WTC11 (cell line): ENCODE measurements at regions not wholly inside any gene's neighbourhood (a gene's known extent, or its start where the extent isn't known, plus 50 kb on each side); places are given as distances from the start of the nearest gene placed in this dataset.

ENCODE experiments used
- ATAC-seq: fragments of 200-7000 bp; cut with Tn5 transposase; 2 replicates; pipeline ENCODE4 v1.10.0; 2021; ENCODE audit warnings: mild to moderate bottlenecking, moderate library complexity
- CTCF ChIA-PET: fragments of 300-600 bp; sonication (Branson Sonifier 250); formaldehyde crosslinking; loops from one replicate; lab custom pipeline; 2021; ENCODE audit warnings: antibody characterized with exemption; lab: Charles Lee
- POLR2A ChIA-PET: fragments of 350-600 bp; sonication (Branson Sonifier 250); formaldehyde crosslinking; loops from one replicate; lab custom pipeline; 2021; ENCODE audit warnings: antibody characterized with exemption; lab: Charles Lee
- DNase-seq: peaks from one replicate; pipeline ENCODE4 v3.0.0; 2021; ENCODE audit warnings: low spot score
- H3K27ac Mint-ChIP-seq: 2 replicates; pipeline ENCODE4 v1.8.0; 2021; ENCODE audit warnings: mixed read lengths
- H3K27me3 Mint-ChIP-seq: 2 replicates; pipeline ENCODE4 v1.8.0; 2021; ENCODE audit warnings: low read depth, mild to moderate bottlenecking, moderate library complexity, mixed read lengths
- H3K36me3 Mint-ChIP-seq: 2 replicates; pipeline ENCODE4 v1.8.0; 2021; ENCODE audit warnings: mixed read lengths
- H3K4me1 Mint-ChIP-seq: 2 replicates; pipeline ENCODE4 v1.8.0; 2022; ENCODE audit warnings: mixed read lengths
- H3K4me3 Mint-ChIP-seq: 2 replicates; pipeline ENCODE4 v1.8.0; 2021; ENCODE audit warnings: mild to moderate bottlenecking, moderate library complexity, mixed read lengths
- H3K9me3 Mint-ChIP-seq: 2 replicates; pipeline ENCODE4 v1.8.0; 2021; ENCODE audit warnings: mixed read lengths
- FOXJ3 ChIP-seq: sonication (generic); formaldehyde crosslinking; IDR thresholded peaks from 2 replicates; pipeline ENCODE4 v1.9.0; 2021; ENCODE audit warnings: missing genetic modification reagents, mild to moderate bottlenecking, borderline replicate concordance
- FOXP1 ChIP-seq: sonication (generic); formaldehyde crosslinking; IDR thresholded peaks from 2 replicates; pipeline ENCODE4 v1.8.0; 2022; ENCODE audit warnings: missing genetic modification reagents, mild to moderate bottlenecking, moderate library complexity, borderline replicate concordance
- GABPB1 ChIP-seq: sonication (generic); formaldehyde crosslinking; IDR thresholded peaks from 2 replicates; pipeline ENCODE4 v1.8.1; 2023; ENCODE audit warnings: mild to moderate bottlenecking, missing genetic modification reagents
- MXD4 ChIP-seq: fragments of 250-450 bp; sonication (Bioruptor Pico); IDR thresholded peaks from 2 replicates; pipeline ENCODE4 v1.8.0; 2021; ENCODE audit warnings: mild to moderate bottlenecking, moderate library complexity, borderline replicate concordance
- NR2C2 ChIP-seq: sonication (generic); formaldehyde crosslinking; IDR thresholded peaks from 2 replicates; pipeline ENCODE4 v1.8.0; 2022; ENCODE audit warnings: mild to moderate bottlenecking, missing genetic modification reagents
- PREB ChIP-seq: sonication (generic); formaldehyde crosslinking; IDR thresholded peaks from 2 replicates; pipeline ENCODE4 v1.8.1; 2022; ENCODE audit warnings: mild to moderate bottlenecking, missing genetic modification reagents, moderate library complexity, borderline replicate concordance
- PRRX2 ChIP-seq: fragments of 250-450 bp; sonication (Bioruptor Pico); IDR thresholded peaks from 2 replicates; pipeline ENCODE4 v1.8.0; 2021; ENCODE audit warnings: mild to moderate bottlenecking
- SMAD4 ChIP-seq: sonication (generic); formaldehyde crosslinking; IDR thresholded peaks from 2 replicates; pipeline ENCODE4 v1.8.0; 2022; ENCODE audit warnings: mild to moderate bottlenecking, missing genetic modification reagents
- SP1 ChIP-seq: sonication (generic); formaldehyde crosslinking; conservative IDR thresholded peaks from 2 replicates; pipeline ENCODE4 v1.8.1; 2022; ENCODE audit warnings: missing genetic modification reagents
- TCF7 ChIP-seq: sonication (generic); formaldehyde crosslinking; IDR thresholded peaks from 2 replicates; pipeline ENCODE4 v1.8.0; 2022; ENCODE audit warnings: mild to moderate bottlenecking, low read depth, missing genetic modification reagents, moderate library complexity
- TEAD4 ChIP-seq: sonication (generic); formaldehyde crosslinking; IDR thresholded peaks from 2 replicates; pipeline ENCODE4 v1.8.0; 2022; ENCODE audit warnings: mild to moderate bottlenecking, missing genetic modification reagents
- TP53 ChIP-seq: sonication (generic); formaldehyde crosslinking; IDR thresholded peaks from 2 replicates; pipeline ENCODE4 v1.8.1; 2023; ENCODE audit warnings: mild to moderate bottlenecking, missing genetic modification reagents
- ZNF396 ChIP-seq: fragments of 250-450 bp; sonication (Bioruptor Pico); IDR thresholded peaks from 2 replicates; pipeline ENCODE4 v1.8.0; 2021; ENCODE audit warnings: mild to moderate bottlenecking, moderate library complexity, borderline replicate concordance
- ZNF532 ChIP-seq: fragments of 250-450 bp; sonication (Bioruptor Pico); IDR thresholded peaks from 2 replicates; pipeline ENCODE4 v1.9.0; 2021; ENCODE audit warnings: mild to moderate bottlenecking, borderline replicate concordance
- ZNF671 ChIP-seq: fragments of 250-450 bp; sonication (Bioruptor Pico); IDR thresholded peaks from 2 replicates; pipeline ENCODE4 v1.8.0; 2021; ENCODE audit warnings: mild to moderate bottlenecking
- TF ChIP-seq, protein P1 (sequence below): sonication (generic); formaldehyde crosslinking; IDR thresholded peaks from 2 replicates; pipeline ENCODE4 v1.8.1; 2022; ENCODE audit warnings: missing genetic modification reagents, borderline replicate concordance
- TF ChIP-seq, protein P2 (sequence below): fragments of 250-450 bp; sonication (Bioruptor Pico); conservative IDR thresholded peaks from 2 replicates; pipeline ENCODE4 v1.9.0; 2021; ENCODE audit warnings: mild to moderate bottlenecking
- TF ChIP-seq, protein P3 (sequence below): sonication (generic); formaldehyde crosslinking; IDR thresholded peaks from 2 replicates; pipeline ENCODE4 v1.8.1; 2022; ENCODE audit warnings: low read depth, missing genetic modification reagents, borderline replicate concordance
- TF ChIP-seq, protein P4 (sequence below): fragments of 250-450 bp; sonication (Bioruptor Pico); IDR thresholded peaks from 2 replicates; pipeline ENCODE4 v1.9.0; 2021; ENCODE audit warnings: moderate library complexity, mild to moderate bottlenecking, inconsistent platforms, borderline replicate concordance
- TF ChIP-seq, protein P5 (sequence below): sonication (generic); formaldehyde crosslinking; conservative IDR thresholded peaks from 2 replicates; pipeline ENCODE4 v1.8.1; 2022; ENCODE audit warnings: mild to moderate bottlenecking, missing genetic modification reagents
- TF ChIP-seq, protein P6 (sequence below): fragments of 250-450 bp; sonication (Bioruptor Pico); IDR thresholded peaks from 2 replicates; pipeline ENCODE4 v1.9.0; 2021; ENCODE audit warnings: mild to moderate bottlenecking

DNA sequence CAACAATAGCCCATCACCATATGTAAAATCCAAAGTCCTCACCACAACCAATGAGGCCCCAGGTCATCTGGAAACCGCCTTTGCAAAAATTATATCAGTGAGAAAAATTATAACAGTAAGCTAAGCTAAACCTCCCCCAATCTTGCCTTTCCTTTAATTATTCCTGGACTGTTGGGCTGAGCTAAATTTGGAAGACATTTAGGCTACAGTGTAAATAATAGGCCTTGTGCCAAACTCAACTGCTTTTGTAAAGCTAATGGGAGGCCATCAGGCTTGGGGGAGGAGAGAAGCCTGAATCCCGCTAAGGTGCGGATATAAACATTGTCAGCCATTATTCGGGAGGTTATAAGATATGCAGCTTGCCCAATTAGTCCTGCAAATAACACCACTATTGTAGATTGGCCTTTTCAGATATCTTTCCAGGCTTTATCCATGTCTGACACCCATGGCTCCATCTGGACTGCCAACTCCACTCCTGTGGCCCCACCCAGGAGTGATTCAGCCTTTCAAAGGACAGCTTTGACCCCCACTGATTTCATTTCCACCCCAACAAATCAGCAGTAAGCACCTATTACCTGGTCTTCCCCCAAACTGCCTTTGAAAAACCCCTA, 53.0 kb upstream of the CA12 start:
- CTCF ChIA-PET = interaction anchor here (0.7 to 1.2 kb wide), 2 partner anchors 53 to 350 kb away, joined by 3 to 4 read pairs; no protein-coding TSS in a partner anchor
- Mint-ChIP-seq H3K4me1 (peaks cover 57% of the 10 kb centered on the region), H3K9me3 (no peaks in the 10 kb centered on the region), H3K4me3 (no peak overlapping the region), H3K36me3 (no peaks in the 10 kb centered on the region), H3K27me3 (no peaks in the 10 kb centered on the region; the same call in 1 of the 2 replicates), H3K27ac (peak overlapping the region; percentile 55; the same call in 1 of the 2 replicates)
- DNase-seq (no peak), ATAC-seq (no peak)
- POLR2A ChIA-PET = interaction anchor here (0.8 kb wide), 1 partner anchor 84 kb away, joined by 3 read pairs; no protein-coding TSS in a partner anchor
- TF ChIP-seq, protein P1, sequence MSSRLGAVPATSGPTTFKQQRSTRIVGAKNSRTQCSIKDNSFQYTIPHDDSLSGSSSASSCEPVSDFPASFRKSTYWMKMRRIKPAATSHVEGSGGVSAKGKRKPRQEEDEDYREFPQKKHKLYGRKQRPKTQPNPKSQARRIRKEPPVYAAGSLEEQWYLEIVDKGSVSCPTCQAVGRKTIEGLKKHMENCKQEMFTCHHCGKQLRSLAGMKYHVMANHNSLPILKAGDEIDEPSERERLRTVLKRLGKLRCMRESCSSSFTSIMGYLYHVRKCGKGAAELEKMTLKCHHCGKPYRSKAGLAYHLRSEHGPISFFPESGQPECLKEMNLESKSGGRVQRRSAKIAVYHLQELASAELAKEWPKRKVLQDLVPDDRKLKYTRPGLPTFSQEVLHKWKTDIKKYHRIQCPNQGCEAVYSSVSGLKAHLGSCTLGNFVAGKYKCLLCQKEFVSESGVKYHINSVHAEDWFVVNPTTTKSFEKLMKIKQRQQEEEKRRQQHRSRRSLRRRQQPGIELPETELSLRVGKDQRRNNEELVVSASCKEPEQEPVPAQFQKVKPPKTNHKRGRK (CRISPR knock-in tag) = no peak
- TF ChIP-seq, protein P2, sequence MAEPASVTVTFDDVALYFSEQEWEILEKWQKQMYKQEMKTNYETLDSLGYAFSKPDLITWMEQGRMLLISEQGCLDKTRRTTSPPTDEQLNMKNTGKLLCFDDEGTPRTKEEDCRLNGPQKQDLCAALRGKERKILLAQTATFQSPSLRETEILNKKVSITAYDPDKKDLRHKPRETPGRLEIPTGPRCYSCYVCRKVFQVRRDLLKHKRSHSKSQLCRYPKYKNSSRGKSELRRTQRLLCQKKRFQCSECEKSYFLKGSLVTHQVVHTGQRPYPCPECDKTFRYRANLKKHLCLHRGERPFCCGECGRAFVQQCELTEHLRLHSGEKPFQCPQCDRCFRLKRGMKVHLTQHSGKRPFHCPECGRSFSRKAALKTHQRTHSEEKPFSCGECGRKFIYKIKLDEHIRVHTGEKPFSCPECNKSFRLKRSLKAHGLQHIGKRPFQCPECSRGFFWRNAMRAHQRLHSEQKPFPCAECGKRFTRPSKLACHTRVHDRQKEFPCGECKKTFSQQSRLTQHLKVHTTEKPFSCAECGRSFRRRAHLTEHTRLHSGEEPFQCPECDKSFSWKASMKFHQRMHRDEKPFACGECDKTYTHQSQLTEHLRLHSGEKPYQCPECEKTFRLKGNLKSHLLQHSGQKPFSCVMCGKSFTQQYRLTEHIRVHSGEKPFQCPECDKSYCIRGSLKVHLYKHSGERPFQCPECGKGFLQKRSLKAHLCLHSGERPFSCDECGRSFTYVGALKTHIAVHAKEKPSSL (CRISPR knock-in tag) = no peak
- no peak for TF ChIP-seq ZNF532 (CRISPR knock-in tag)
- TF ChIP-seq FOXJ3 (CRISPR knock-in tag) = no peak
- no peak for TF ChIP-seq ZNF671 (CRISPR knock-in tag)
- TF ChIP-seq SMAD4 (CRISPR knock-in tag) = no peak
- no peak for TF ChIP-seq MXD4
- TF ChIP-seq SP1 (CRISPR knock-in tag) = no peak
- no peak for TF ChIP-seq NR2C2 (CRISPR knock-in tag)
- no peak for TF ChIP-seq TP53 (CRISPR knock-in tag)

GRCh38 chr15:63435204-63435820, 53.7 kb upstream of the CA12 start:
- H3K4me3 Mint-ChIP-seq = no peak overlapping the region
- no peaks in the 10 kb centered on the region; the same call in 1 of the 2 replicates for H3K27me3 Mint-ChIP-seq
- H3K36me3 Mint-ChIP-seq = no peaks in the 10 kb centered on the region
- ChIA-PET CTCF (interaction anchor here (1.2 kb wide), 1 partner anchor 52 kb away, joined by 4 read pairs; no protein-coding TSS in a partner anchor), POLR2A (interaction anchor here (0.8 kb wide), 1 partner anchor 83 kb away, joined by 3 read pairs; no protein-coding TSS in a partner anchor)
- peaks cover 57% of the 10 kb centered on the region for H3K4me1 Mint-ChIP-seq
- ATAC-seq (no peak), DNase-seq (no peak)
- H3K9me3 Mint-ChIP-seq = no peaks in the 10 kb centered on the region
- peak overlapping the region; percentile 55; the same call in 1 of the 2 replicates for H3K27ac Mint-ChIP-seq
- TF ChIP-seq GABPB1 (CRISPR knock-in tag) (no peak), PRRX2 (CRISPR knock-in tag) (no peak), TCF7 (no peak), FOXP1 (CRISPR knock-in tag) (no peak), PREB (CRISPR knock-in tag) (no peak), TEAD4 (CRISPR knock-in tag) (no peak), ZNF396 (no peak)
- TF ChIP-seq, protein P3, sequence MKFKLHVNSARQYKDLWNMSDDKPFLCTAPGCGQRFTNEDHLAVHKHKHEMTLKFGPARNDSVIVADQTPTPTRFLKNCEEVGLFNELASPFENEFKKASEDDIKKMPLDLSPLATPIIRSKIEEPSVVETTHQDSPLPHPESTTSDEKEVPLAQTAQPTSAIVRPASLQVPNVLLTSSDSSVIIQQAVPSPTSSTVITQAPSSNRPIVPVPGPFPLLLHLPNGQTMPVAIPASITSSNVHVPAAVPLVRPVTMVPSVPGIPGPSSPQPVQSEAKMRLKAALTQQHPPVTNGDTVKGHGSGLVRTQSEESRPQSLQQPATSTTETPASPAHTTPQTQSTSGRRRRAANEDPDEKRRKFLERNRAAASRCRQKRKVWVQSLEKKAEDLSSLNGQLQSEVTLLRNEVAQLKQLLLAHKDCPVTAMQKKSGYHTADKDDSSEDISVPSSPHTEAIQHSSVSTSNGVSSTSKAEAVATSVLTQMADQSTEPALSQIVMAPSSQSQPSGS = no peak
- TF ChIP-seq, protein P4, sequence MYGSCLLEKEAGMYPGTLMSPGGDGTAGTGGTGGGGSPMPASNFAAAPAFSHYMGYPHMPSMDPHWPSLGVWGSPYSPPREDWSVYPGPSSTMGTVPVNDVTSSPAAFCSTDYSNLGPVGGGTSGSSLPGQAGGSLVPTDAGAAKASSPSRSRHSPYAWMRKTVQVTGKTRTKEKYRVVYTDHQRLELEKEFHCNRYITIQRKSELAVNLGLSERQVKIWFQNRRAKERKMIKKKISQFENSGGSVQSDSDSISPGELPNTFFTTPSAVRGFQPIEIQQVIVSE (CRISPR knock-in tag) = no peak
- TF ChIP-seq, protein P5, sequence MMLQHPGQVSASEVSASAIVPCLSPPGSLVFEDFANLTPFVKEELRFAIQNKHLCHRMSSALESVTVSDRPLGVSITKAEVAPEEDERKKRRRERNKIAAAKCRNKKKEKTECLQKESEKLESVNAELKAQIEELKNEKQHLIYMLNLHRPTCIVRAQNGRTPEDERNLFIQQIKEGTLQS (CRISPR knock-in tag) = no peak
- TF ChIP-seq, protein P6, sequence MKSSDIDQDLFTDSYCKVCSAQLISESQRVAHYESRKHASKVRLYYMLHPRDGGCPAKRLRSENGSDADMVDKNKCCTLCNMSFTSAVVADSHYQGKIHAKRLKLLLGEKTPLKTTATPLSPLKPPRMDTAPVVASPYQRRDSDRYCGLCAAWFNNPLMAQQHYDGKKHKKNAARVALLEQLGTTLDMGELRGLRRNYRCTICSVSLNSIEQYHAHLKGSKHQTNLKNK (CRISPR knock-in tag) = no peak
